ENCODE measurements at regions not wholly inside any gene's neighbourhood (a gene's known extent, or its start where the extent isn't known, plus 50 kb on each side); places are given as distances from the start of the nearest gene placed in this dataset.

DNA sequence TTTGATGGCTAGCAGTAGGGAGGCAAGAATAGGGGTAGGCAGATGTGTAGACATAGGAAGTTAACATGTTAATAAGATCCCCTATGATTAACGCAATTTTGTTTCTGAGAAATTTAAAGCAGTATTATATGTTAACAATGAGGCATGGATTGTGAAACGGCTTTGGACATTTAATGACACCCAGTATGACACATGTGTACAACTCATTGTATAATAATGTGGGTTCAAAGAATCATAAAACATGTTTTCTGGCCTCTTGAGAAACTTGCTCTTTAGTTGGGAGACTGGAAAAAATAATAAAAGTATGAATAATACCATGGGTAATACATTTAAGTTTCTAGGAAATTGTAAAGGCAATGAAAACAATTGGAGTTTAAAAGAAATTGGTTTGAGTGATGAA is 332.1 kb upstream of the CDH20 start:
- intact Hi-C loops (cut with DNase I, micrococcal nuclease) = no loop called here
- TF ChIP-seq, protein P1, sequence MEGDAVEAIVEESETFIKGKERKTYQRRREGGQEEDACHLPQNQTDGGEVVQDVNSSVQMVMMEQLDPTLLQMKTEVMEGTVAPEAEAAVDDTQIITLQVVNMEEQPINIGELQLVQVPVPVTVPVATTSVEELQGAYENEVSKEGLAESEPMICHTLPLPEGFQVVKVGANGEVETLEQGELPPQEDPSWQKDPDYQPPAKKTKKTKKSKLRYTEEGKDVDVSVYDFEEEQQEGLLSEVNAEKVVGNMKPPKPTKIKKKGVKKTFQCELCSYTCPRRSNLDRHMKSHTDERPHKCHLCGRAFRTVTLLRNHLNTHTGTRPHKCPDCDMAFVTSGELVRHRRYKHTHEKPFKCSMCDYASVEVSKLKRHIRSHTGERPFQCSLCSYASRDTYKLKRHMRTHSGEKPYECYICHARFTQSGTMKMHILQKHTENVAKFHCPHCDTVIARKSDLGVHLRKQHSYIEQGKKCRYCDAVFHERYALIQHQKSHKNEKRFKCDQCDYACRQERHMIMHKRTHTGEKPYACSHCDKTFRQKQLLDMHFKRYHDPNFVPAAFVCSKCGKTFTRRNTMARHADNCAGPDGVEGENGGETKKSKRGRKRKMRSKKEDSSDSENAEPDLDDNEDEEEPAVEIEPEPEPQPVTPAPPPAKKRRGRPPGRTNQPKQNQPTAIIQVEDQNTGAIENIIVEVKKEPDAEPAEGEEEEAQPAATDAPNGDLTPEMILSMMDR (IDR thresholded peaks at IDR 0.05) = no peak

DNA sequence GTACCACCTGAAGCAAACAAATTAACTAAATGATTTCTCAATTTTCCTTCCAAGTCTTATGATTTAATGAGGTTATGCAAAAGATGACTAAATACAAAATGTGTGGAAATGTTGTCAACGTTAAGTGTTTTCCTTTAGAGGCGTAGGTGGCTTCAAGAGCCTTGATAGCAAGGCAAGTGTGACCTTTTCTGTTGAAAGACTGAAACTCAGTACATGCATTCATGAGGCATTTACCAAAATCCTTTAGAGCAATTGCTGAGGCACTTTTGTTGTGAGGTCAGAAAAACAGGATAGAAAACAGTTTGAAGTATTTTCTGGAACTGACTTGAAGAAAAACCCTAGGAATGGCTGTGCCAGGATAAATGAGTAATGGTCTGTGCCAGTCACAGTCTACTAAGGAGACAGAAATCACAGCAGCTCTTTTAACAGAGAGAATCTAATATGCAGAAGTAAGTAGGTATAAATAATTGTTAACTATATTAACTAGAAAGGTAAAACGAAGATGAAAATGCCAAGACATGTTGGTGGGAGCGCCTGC is 326.5 kb upstream of the CDH20 start:
- H3K4me1 ChIP-seq (ENCODE audit: low read depth) = no peaks in the 10 kb centered on the region
- intact Hi-C loops (cut with DNase I, micrococcal nuclease) = no loop called here
- ATAC-seq (no peak), DNase-seq (no peak)
- H3K36me3 ChIP-seq (ENCODE audit: low read depth) = no peaks in the 10 kb centered on the region
- TF ChIP-seq, protein P1 (IDR thresholded peaks at IDR 0.05) = no peak
- H3K9me3 ChIP-seq = no peaks in the 10 kb centered on the region
- no peak overlapping the region for H3K4me3 ChIP-seq

More for the DNA sequence above, 332.1 kb upstream of the CDH20 start:
- no peak overlapping the region for H3K4me3 ChIP-seq
- ATAC-seq (no peak), DNase-seq (no peak)
- H3K36me3 ChIP-seq (ENCODE audit: low read depth) = no peaks in the 10 kb centered on the region
- no peaks in the 10 kb centered on the region for H3K4me1 ChIP-seq (ENCODE audit: low read depth)
- no peaks in the 10 kb centered on the region for H3K9me3 ChIP-seq

DNA sequence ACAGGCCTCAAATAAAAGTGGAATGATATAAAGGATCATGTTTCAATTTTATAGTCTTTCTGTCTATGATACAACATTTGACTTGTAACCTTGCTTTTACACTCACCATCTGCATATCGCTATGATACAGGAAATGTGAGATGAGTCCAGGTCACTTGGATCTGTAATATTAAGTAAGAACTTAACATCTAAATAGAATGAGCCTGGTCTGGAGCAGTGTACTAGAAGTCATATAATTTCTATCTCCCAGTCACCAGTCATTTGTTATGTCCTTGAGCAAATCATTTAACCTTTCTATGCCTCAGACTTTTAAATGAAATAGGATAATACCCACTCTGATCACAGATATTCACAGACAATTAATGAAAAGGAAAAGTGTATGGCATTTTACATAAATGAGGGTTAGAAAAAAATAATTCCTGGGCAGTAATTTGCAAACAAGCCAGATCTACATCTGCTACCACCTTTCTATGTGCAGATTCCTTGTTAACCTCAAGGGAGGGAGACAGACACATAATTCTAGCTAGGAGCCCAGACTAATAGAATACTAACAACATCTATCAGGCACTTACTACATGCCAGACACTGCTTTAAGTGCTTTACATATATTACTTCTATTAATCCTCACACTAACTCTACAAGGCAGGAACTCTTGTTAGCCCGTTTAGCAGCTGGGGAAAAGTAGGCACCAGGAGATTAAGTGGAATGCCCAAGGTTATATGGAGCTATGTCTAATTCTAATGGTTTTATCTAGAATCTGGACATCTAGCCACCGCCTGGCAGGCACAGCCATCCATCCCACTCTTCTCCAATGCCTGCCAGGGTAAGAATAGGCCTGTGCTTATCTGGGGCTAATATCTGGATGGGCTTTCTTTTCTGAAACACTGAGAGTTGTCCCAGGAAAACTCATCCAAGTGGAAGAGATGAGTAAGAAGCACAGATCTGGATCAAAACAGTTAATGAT is 313.6 kb upstream of the CDH20 start:
- no peak overlapping the region for H3K4me3 ChIP-seq
- H3K36me3 ChIP-seq (ENCODE audit: low read depth) = no peaks in the 10 kb centered on the region
- ATAC-seq (no peak), DNase-seq (no peak)
- no peaks in the 10 kb centered on the region for H3K9me3 ChIP-seq
- intact Hi-C loops (cut with DNase I, micrococcal nuclease) = no loop called here
- TF ChIP-seq, protein P1 (IDR thresholded peaks at IDR 0.05) = no peak
- no peaks in the 10 kb centered on the region for H3K4me1 ChIP-seq (ENCODE audit: low read depth)

DNA sequence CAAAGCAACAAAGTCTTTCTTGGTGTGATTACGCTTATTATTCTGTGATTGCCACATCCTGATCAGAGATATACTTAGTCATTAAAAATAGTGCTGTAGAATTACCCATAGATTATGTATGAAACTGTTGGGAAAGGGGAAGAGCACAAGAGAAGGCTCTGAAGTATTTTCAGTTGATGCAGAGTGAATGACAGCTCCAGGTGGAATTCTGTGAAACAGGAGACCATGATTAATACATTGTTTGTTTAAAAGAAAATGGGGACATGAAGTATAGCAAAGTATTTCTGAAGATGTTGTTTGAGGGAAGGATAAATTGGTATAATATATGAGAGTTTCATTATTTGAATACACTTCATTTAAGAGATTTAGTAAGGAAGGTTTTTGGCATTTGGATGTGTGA is 307.6 kb upstream of the CDH20 start:
- TF ChIP-seq, protein P1 (IDR thresholded peaks at IDR 0.05) = no peak
- ATAC-seq = no peak

DNA sequence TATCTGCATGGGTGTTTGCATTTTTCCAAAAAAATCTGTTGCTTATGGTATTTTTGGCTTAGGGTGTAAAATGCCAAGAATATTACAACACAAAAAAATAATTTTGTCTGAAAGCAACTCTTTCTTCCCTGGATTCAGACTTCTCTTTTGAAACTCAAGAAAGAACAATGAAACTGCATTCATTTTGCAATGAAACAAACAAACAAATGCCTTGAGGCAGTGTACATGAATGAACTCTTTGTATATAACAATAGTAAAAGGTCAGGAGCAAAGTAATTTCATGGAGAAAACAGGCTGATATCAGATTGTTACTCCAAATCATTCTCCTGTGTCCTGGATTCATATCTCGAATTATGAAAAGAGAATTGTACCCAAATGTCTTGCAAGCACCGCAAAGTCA is 301.6 kb upstream of the CDH20 start:
- no peak overlapping the region for H3K4me3 ChIP-seq
- DNase-seq (no peak), ATAC-seq (no peak)
- no peaks in the 10 kb centered on the region for H3K36me3 ChIP-seq (ENCODE audit: low read depth)
- TF ChIP-seq, protein P1 (IDR thresholded peaks at IDR 0.05) = no peak
- no peaks in the 10 kb centered on the region for H3K4me1 ChIP-seq (ENCODE audit: low read depth)
- H3K9me3 ChIP-seq = no peaks in the 10 kb centered on the region
- intact Hi-C loops (cut with DNase I, micrococcal nuclease) = no loop called here

More for the DNA sequence above, 307.6 kb upstream of the CDH20 start:
- Histone ChIP-seq H3K4me3 (no peak overlapping the region), H3K36me3 (ENCODE audit: low read depth) (no peaks in the 10 kb centered on the region), H3K9me3 (no peaks in the 10 kb centered on the region), H3K4me1 (ENCODE audit: low read depth) (no peaks in the 10 kb centered on the region)
- intact Hi-C loops (cut with DNase I, micrococcal nuclease) = no loop called here
- no peak for DNase-seq

Measured in mucosa of descending colon (tissue), 3 donors.